ENCODE measurements at regions not wholly inside any gene's neighbourhood (a gene's known extent, or its start where the extent isn't known, plus 50 kb on each side); places are given as distances from the start of the nearest gene placed in this dataset.
"Not testable (repeated sequence)": the region's sequence is repeated elsewhere in the genome, so short reads cannot be mapped to it uniquely, and the experiment has no call there.

DNA sequence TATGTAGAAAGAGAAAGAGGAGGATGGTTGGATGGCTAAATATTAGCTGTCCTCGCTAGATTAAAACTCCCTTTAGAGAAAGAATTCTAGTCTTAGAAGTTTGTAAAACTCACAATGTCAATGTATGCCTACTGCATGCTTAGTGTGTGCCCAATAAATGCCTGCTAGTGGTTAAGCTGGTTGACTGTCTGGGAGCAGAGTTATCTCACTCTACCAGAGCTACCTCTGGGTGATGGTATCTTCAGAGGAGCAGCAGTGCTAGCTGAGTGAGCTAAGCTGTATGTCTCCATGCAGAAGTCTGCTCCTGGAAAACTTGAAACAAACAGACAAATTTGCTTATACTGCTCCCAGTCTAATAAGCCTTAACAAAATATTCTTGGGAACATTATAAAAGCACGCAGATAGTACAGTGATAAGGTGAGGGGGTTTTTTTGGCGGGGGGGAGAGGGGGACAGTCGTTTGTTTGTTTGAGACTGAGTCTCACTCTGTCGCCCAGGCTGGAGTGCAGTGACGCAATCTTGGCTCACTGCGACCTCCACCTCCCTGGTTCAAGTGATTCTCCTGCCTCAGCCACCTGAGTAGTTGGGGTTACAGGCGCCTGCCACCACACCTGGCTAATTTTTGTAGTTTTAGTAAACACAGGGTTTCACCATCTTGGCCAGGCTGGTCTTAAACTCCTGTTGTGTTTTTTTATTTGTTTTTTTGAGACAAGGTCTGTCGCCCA is 202.8 kb upstream of the TSC22D1 start:
- no peak for DNase-seq

DNA sequence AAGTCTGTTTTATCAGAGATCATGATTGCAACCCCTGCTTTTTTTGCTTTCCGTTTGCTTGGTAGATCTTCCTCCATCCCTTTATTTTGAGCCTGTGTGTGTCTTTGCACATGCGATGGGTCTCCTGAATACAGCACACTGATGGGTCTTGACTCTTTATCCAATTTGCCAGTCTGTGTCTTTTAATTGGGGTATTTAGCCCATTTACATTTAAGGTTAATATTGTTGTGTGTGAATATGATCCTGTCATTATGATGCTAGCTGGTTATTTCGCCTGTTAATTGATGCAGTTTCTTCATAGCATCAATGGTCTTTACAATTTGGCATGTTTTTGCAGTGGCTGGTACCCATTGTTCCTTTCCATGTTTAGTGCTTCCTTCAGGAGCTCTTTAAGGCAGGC is 199.2 kb upstream of the TSC22D1 start:
- not testable (repeated sequence) for DNase-seq

DNA sequence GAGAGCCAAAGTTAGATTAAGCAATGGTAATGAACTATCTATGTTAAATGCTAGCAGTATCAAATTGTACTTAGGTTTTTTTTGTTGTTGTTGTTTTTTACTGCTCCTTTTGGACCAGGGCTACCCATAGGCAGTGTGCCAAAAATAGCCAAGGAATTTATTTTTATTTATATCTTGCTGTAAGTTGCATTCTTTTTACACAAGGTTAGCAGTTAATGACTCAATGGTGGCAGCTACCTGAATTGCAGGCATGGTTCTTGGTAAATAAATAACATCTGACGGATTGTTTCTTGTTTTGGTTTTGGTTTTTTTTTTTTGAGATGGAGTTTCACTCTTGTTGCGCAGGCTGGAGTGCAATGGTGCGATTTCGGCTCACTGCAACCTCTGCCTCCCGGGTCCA is 194.8 kb upstream of the TSC22D1 start:
- no peak for DNase-seq

DNA sequence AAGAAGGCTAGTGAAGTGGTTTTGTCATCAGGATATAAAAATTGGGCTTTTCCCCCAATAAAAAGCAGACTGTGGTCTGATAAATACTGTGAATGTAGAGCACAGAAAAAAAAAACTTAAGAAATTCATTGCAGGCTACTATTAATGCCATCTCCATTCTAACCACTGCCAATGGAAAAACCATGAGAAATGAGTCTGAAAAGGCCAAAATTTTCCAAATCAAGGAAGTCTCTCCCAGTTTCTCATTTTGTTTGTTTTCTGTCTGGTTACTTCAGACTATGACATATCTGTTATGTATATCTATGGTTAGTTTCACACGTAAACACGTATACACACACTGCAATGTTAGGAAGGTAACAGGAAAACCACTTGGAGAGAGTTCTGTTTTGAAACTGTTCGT is 193.6 kb upstream of the TSC22D1 start:
- DNase-seq = no peak

DNA sequence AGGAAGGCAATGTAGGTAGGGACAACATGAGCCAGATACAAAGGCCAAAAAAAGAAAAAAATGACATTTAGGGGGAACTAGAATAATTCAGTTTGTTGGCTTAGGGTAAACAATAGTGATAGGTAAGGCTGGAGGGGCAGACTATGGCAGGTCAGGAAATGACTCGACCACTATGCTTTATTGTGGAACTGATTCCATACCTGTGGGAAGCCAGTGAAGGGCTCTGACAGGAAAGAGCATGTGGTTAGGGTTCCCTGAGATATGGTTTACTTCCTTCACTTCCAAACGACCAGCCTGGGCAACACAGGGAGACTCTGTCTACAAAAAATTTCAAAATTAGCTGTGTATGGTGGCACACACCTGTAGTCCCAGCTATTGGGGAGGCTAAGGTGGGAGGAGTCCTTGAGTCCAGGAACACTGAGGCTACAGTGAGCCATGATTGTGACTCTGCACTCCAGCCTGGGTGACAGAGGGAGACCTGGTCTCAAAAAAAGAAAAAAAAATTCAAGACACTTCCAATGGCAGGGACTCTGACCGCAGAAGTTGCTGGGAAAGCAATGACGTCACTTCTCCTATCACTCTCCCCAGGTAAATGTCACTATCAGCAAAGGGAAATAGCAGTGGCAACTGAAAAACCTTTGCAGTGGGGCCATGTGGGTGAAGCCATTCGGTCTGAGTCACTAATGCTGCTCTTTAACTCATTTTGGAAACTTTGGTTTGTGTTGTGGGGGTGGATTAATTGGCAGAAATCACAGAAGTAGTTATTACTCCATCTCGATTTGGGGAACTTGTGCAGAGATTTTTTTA is 192.8 kb upstream of the TSC22D1 start:
- no peak for DNase-seq

DNA sequence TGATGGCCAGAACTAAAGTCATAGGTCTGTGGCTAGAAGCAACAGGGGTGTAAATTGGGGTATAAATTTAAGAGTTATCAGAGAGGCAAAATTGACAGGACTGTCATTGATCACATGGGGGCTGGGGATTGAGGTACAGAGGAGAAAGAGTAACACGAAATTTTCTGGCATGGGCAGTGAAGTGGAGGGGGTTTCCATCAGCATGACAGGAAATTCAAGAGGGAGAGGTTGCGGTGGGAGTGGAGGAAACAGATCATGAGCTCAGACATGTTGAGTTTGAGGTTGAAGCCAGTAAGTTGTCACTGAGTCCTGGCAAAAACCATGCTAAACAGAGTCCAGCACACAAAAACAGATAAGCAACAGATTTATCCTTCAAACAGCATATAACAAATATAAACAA is 192.1 kb upstream of the TSC22D1 start:
- DNase-seq = no peak

DNA sequence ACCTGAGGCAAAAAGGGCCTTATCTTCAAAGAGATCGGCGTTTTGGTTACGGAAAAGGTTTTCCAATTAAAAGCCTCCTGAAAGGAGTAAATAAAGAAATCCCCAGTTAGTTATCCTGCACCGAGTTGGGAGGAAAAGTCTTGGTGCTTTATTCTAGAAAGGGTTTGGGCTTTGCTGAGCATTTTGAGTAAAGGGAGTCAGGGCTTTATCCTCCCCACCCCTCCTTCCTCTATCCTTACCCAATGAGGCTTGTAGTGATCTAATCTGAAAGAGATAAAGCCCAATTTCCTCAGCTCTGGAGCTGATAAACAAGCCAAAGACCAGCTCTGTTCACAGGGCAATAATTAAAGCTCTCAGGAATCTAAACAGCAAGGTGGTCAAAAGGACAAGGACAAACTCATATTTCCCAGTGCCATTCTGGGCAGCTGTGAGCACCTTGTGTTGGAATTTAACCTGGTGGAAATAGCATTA is 188.9 kb upstream of the TSC22D1 start:
- no peak for DNase-seq

DNA sequence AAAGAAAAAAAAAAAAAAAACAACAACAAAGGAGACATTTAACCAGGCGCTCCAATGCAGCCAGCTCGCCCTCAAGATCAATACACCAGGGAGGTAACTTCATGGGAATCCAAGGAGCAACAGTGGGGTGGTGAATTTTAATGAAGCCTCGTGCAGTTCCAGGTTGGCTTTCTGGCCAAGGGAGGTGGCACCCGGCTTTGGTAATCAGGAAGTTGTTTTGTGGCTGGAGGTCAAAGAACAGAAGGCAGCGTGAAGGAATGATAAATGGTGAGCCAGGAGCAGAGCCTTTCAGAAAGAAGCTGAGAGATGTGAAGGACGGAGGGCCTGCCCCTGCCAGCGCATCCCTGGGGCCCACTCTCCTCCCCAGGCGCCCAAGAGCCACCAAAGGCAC is 188.2 kb upstream of the TSC22D1 start:
- DNase-seq = no peak

DNA sequence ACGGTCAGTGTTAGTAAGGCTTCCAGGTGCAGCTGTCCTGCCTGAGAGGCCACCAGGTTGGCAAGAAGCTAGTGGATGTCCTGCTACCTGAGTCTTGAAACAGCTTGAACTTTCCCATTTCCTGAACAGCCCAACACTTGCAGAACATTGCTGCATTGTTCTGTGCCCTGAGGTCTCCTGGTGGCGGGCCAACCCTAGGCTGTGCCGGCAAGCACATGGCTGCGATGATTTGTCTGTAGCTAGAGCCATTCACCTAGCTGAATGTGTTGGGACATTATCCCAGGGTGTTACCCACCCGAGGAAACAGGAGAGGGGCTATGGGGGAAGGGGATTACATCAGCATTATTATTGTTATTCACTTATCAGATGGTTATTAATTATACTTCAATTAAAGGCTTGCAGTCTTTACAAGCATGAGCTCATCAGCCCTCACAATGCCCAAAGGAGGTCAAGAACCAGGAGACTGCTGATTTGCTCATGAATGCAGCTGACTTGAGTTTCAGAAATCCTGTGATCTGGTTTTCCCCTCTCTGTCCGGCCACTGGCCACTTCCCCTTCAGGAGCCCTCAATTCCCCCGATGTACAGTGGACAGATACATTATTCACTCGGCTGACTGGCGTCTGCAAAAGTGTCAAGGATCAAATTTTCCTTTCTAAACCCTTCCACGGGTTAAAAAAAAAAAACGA is 187.6 kb upstream of the TSC22D1 start:
- no peak for DNase-seq

DNA sequence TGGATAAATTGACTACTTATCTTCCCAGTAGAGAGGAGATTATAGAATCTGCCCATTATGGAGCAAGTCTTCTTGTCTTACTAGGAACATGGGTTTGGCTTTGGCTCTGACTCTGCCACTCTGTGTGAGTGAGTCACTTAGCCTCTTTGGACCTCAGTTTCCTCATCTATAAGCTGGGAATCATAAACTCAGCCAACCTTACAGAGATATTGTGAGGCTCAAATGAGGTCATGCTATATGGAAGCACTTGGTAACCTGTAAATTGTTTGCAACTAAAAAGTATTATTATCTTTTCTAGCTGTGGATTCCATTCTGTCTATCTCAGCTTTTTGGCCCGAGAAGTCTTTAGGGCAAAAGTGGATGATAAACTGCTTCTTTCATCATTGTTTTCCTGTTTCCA is 186.8 kb upstream of the TSC22D1 start:
- no peak for DNase-seq

DNA sequence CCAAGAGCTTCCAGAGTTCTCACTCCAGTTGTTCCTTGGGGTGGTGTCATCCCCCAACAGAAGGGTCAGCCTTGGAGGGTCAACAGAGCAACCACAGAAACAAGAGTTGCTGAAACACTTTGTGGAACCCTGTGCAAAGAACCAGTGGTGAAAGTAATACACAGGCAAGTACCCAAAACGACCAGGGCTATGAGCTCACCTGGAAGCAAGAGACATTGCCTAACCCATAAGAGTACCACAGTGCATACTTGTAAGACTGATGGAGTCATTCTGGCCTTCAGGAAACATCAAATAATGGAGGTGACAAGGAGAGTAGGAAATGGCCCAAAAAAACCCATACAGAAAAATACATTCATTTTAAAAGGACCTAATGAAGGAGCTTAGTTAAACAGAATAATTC is 184.3 kb upstream of the TSC22D1 start:
- DNase-seq = no peak

DNA sequence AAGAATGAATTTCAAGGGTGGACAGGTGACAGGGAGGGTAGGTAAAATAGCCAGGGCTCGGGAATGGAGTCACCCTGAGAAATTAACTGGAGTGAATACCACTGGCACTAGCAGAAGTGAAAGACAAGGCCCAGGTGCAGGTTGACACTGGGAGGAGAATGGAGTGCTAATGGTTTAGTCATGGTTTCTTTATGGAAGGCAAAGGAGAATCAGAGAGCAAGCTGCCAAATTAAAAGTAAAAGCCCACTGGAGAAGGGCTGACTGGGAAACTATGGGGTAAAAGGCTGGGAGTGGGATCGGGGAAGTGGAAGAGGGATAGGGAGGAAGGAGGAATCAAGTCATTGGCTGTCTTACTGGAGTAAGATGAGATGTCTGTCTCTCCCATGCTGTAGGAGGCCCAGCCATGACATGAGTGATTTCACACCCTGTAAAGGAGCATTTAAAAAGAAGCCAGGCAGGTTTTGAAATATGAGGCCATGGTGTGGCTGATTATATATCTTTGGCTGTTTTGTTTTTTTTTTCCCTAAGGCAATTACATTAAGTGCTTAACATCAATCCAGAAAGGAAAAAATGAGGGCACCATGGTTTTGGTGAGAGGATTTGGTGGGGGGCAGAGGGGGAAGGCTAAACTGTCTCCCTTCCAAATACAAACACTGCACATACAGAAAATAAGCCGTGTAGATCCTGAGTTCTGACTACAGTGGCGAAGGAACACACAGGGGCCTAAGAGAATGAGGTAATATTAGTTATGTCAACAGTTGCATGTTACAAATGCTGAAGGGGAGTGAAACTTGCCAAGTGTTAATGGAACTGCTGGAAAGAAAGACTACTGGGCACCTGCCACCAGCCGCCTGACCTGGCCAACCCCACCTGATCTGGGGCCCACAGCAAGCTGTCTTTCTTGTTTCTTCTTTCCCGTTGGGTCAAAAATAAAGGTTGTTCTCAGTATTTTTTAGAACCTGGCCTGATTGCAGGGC is 183.5 kb upstream of the TSC22D1 start:
- DNase-seq = peak; percentile 89

DNA sequence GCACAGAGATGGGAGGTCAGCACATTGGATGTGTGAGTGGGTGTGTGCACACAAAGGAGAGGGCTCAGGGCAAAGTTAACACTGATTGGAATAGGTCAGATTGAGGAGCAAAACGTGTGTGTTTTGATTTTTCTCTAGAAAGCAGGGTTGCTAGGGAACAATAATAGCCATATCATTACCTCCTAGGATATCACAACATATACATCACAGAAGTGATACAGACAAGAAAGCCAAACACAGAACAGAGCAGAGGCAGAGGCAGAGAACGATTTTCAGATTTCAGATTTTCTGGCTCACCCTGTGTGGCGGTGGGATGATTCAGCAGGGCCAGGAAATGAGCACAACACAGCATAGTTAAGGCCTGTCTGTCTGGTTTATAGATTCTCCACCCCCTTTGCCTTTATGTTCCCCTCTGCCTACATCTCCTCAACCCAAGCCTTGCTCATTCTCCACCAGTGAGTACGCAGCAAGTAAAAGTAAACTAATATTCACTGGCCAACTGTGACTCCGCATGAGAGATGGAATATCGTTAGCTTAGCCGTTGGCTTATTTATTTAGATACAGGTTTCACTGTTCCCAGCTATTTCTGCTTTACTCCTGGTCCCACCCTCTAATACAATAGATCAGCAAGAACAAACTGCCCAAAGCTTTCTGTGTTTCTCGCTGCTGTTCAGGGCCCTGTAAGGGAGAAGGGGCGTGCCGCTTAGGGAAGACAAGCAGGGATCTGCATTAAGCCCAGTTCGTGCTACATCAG is 182.7 kb upstream of the TSC22D1 start:
- DNase-seq = peak; percentile 93

DNA sequence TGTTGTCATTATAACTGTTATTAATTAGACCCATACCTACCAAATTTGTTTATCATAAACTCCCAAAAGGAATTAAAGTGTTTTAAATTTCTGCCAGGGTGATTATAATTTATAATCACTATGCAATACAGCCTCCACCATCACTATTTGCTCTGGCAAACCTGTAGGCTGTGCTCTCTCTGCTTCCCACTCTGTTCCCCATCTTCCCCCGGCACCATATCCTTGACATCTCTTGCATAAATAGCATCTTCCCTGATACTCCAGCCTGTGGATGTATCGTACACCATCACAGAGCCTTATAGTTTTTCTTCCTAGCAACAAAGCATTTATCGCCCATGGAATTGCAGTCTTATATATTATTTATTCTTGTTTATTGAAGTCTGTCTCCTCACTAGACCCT is 181.5 kb upstream of the TSC22D1 start:
- DNase-seq = no peak

DNA sequence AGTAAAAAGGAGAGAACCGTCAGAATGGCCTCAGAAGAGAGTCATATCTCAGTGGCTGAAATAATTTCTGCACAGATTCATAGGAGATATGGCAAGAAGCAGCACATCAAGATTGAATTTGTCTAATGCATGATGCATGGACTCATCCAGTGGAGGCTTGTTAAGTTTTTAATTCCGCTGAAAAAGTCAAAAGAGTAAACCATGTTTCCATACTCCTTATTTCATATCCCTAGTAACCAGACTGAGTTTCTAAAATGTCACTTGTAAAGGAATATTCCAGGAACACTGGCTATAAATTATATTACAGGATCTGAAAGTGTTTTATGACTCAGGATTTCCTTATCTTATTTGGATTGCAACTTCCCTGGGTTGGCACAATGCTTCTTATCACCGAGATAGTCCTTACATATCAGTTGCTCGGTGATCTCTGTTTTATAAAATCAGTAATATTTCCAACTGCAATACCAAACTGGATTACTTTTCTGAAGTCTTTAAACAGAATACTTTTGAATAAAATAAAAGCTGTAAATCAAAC is 180.2 kb upstream of the TSC22D1 start:
- DNase-seq = no peak

DNA sequence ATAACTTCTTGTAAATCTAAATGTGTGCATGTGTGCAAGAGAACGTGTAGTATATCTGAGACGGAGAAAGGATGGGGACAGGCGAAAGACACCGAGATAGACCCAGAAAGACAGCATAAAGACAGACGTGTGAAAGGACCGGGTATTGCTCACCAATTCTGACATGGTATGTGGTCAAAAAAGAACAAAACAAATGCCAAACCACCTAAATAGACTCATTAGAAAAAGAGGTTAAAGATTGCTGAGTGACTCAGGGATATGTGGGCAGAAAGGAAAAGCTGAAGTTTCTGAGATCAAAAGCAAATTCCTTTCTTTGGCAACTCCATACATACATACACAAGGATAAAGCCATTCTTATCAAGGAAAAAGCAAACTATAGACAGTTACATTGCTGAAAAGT is 179.7 kb upstream of the TSC22D1 start:
- DNase-seq = no peak

DNA sequence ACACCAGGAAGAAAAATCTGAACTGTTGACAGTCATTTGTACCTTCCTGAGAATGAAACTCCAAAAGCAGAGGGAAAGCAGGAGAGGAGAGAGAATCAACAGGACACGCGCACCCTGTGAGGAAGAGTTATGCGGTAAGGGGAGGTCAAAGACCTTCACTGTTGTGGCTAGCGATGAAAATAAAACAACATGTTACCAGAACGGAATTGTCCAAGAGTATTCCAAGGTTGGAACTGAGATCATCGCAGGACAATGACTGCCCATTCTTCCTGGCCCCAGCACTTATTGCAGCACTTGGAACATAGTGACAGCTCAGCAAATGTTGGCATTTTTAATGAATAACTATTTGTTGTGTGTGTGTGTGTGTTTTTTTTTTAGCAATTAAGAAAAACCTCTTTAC is 176.0 kb upstream of the TSC22D1 start:
- no peak for DNase-seq

DNA sequence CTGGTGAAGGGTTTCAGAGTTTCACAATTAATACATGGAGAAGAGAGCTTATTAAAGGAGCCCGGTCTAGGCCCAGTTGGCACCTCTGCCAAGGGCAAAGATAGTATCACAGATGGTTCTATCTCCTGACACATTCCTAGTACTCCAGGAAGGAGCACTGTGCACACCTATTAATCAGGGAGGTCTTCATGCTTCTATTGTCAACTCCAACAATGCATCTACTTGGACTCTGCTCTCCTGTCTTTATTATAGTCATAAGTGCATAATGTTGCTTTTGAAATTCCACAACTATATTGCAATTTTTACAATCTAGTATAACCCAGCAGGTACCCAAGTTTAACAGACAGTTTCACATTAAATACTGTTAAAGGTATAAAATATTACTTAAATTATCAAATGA is 174.5 kb upstream of the TSC22D1 start:
- DNase-seq = no peak

DNA sequence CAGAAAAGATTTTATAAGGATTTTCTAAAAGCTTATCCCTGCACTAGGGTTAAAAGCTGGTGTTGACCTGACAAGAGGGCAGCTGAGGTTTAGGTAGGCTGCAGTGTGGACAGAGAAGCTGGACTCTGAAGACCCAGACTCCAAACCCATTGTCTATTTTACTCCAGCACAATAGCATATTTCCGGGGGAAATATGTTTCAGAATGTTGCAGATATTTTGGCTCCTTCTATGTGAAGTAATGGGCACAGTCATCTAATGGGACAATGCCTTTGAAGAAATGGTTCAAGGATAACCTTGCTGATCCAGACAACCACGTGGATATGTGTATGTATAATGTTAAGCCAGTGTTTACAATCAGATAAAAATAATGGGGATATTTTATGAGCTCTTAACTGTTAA is 173.8 kb upstream of the TSC22D1 start:
- no peak for DNase-seq

DNA sequence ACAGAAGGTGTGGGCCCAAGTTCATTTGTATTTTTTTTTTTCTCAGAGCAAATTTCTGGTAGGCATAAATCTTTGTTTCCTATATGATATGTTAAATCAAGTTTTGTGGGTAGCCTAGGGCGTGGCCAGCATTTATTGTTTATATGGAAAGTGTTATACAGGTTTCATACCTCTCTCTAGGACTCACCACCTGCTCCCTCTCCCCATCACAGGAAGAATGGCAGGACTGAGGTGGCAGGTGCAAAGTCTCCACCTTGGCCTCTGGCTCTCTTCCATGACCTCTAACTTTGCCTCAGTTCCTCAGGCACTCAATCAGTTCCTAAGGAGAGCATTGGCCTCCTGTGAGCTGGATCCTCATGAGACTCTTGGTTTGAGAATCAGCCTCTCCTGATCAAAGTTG is 172.3 kb upstream of the TSC22D1 start:
- DNase-seq = no peak

DNA sequence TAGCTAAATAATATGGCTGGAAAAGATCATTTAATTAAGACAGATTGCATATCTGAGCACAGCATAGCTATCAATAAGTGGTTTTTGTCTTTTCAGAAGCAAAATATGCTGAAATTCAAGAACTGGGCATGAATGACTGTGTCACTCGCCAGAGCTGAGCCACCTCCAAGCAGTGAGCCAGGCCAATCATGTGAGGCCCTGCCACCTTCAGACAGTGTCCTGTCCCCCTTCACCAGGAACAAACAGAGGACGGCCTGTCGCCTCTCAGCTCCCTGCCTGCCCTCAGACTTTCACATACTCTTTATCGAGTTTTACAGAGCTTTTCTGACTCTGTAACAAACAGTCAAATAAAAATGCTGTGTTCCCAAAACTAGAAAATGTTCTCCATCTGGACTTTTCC is 171.0 kb upstream of the TSC22D1 start:
- no peak for DNase-seq

DNA sequence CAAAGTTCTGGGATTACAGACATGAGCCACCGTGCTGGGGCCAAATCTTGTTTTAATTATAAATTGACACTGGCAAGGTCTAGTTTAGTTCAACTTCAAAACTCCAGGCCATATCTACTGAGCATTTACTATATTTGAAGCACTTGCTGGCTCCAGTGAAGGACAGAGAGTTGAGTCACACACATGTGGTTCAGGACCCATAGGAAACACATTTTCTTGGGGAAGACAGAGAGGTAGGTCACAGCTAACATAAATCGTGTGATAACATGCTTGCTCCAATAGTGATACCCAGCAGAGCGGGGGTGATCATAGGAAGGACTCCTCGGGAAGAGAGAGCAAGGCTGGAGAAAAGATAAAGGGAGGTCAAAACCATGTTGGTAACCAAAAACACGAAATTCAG is 170.6 kb upstream of the TSC22D1 start:
- no peak for DNase-seq
